HepG2 (cell line): ENCODE measurements at regions not wholly inside any gene's neighbourhood (a gene's known extent, or its start where the extent isn't known, plus 50 kb on each side); places are given as distances from the start of the nearest gene placed in this dataset.

ENCODE experiments used
- ATAC-seq: fragments of 200-7000 bp; cut with Tn5 transposase; 3 replicates; pipeline ENCODE4 v1.9.1; 2020; ENCODE audit warnings: mild to moderate bottlenecking, moderate library complexity
- BruUV-seq: library from RNA; stranded (reverse); fragments of 400-500 nt; replicated peaks from 2 replicates; lab custom pipeline; 2021; lab: Mats Ljungman, UMichigan
- CTCF ChIA-PET: fragments of 300-600 bp; formaldehyde crosslinking; extraction: SDS; loops from one replicate; lab custom pipeline; 2021; ENCODE audit warnings: low total read pairs, inconsistent platforms, low intra/inter-chr PET ratio; lab: Yijun Ruan, JAX
- POLR2A ChIA-PET: fragments of 350-600 bp; sonication (Branson Sonifier 250); formaldehyde crosslinking; loops from one replicate; lab custom pipeline; 2020; ENCODE audit warnings: antibody characterized with exemption, inconsistent platforms; lab: Yijun Ruan, JAX
- DNase-seq: peaks from one replicate; pipeline ENCODE4 v3.0.0-alpha.2; 2015; ENCODE audit warnings: low spot score
- FAIRE-seq: peaks from 3 replicates; lab custom pipeline; 2011; peaks lifted over from hg19 to GRCh38; lab: Jason Lieb, UNC
- H2AFZ ChIP-seq: one replicate; pipeline ENCODE4 v1.6.1; 2011; ENCODE audit warnings: low read length, inconsistent platforms
- H3K27ac ChIP-seq: fragments of 300-600 bp; 3 replicates; pipeline ENCODE4 v1.8.0; 2011; ENCODE audit warnings: mixed run types, mild to moderate bottlenecking, mixed read lengths, low read length, inconsistent platforms; ENCODE audit not compliant: insufficient read depth; ENCODE audit errors: extremely low read length
- H3K27me3 ChIP-seq, 2 experiments: fragments of 200-600 bp in 1 of 2; 2 replicates in 1 of 2; 3 replicates in 1 of 2; pipeline versions ENCODE4 v1.6.0 to v1.8.0; 2011; ENCODE audit warnings: low read length in 2 of 2, mild to moderate bottlenecking in 2 of 2, moderate library complexity in 2 of 2, inconsistent platforms in 1 of 2; ENCODE audit not compliant: insufficient read depth in 2 of 2, control insufficient read depth in 1 of 2
- H3K36me3 ChIP-seq, 2 experiments: fragments of 200-600 bp in 1 of 2; replicated peaks in 1 of 2; 2 replicates in 1 of 2; 3 replicates in 1 of 2; pipeline versions ENCODE4 v1.5.1 to v1.8.0; 2011; ENCODE audit warnings: low read length in 2 of 2, inconsistent platforms in 1 of 2; ENCODE audit not compliant: insufficient read depth in 2 of 2, control insufficient read depth in 1 of 2
- H3K4me1 ChIP-seq: 2 replicates; pipeline ENCODE4 v1.5.1; 2012; ENCODE audit warnings: low read length, inconsistent platforms; ENCODE audit not compliant: insufficient read depth
- H3K4me2 ChIP-seq: 2 replicates; pipeline ENCODE4 v1.6.0; 2011; ENCODE audit warnings: low read depth, low read length, inconsistent platforms
- H3K4me3 ChIP-seq, 3 experiments: fragments of 200-600 bp in 1 of 3; sonication (generic), shearing (Covaris generic) in 1 of 3; replicated peaks in 1 of 3; 2 replicates each; pipeline ENCODE4 v1.5.1; 2011 to 2016; ENCODE audit warnings: low read length in 3 of 3, inconsistent platforms in 2 of 3, low read depth in 2 of 3, mild to moderate bottlenecking in 2 of 3, control low read depth in 1 of 3, mixed read lengths in 1 of 3; ENCODE audit not compliant: insufficient read depth in 1 of 3
- H3K79me2 ChIP-seq: one replicate; pipeline ENCODE4 v1.6.1; 2011; ENCODE audit warnings: low read length, inconsistent platforms; ENCODE audit not compliant: insufficient read depth
- H3K9ac ChIP-seq: 2 replicates; pipeline ENCODE4 v1.6.0; 2011; ENCODE audit warnings: mild to moderate bottlenecking, low read depth, low read length, inconsistent platforms; ENCODE audit not compliant: insufficient read depth
- H3K9me3 ChIP-seq: 2 replicates; pipeline ENCODE4 v1.5.1; 2012; ENCODE audit warnings: mild to moderate bottlenecking, low read length
- H4K20me1 ChIP-seq: 2 replicates; pipeline ENCODE4 v1.6.0; 2011; ENCODE audit warnings: inconsistent platforms, mild to moderate bottlenecking, low read length, moderate library complexity; ENCODE audit not compliant: insufficient read depth
- CAMTA2 ChIP-seq: sonication (generic); formaldehyde crosslinking; IDR thresholded peaks from 2 replicates; pipeline ENCODE4 v1.4.0; 2020; ENCODE audit warnings: mild to moderate bottlenecking, missing genetic modification reagents, borderline replicate concordance
- FOXO4 ChIP-seq: sonication (generic); formaldehyde crosslinking; conservative IDR thresholded peaks from 2 replicates; pipeline ENCODE4 v1.8.1; 2023; ENCODE audit warnings: missing genetic modification reagents
- HIVEP1 ChIP-seq: sonication (generic); formaldehyde crosslinking; IDR thresholded peaks from 2 replicates; pipeline ENCODE4 v1.4.0; 2020; ENCODE audit warnings: mild to moderate bottlenecking, missing genetic modification reagents
- SIX4 ChIP-seq: sonication (generic); formaldehyde crosslinking; IDR thresholded peaks from 2 replicates; pipeline ENCODE4 v1.4.0; 2020; ENCODE audit warnings: missing genetic modification reagents
- SNRNP70 ChIP-seq: fragments of 200-400 bp; formaldehyde crosslinking; IDR thresholded peaks from 2 replicates; pipeline ENCODE4 v1.6.1; 2017; ENCODE audit warnings: mild to moderate bottlenecking, low read depth, low read length, moderate library complexity
- TCF12 ChIP-seq, 2 experiments: fragments of 450-650 bp in 1 of 2; sonication (generic) in 1 of 2; formaldehyde crosslinking in 1 of 2; IDR thresholded peaks; 2 replicates each; pipeline versions ENCODE4 v1.6.1 to v1.8.0; 2017 to 2022; ENCODE audit warnings: antibody characterized with exemption in 1 of 2, mild to moderate bottlenecking in 1 of 2, missing genetic modification reagents in 1 of 2, moderate library complexity in 1 of 2
- U2AF1 ChIP-seq: fragments of 200-400 bp; formaldehyde crosslinking; optimal IDR thresholded peaks from 2 replicates; pipeline ENCODE3; 2017; ENCODE audit warnings: mild to moderate bottlenecking, low read depth, low read length
- ZNF253 ChIP-seq: sonication (generic); formaldehyde crosslinking; IDR thresholded peaks from 2 replicates; pipeline ENCODE4 v1.8.0; 2022; ENCODE audit warnings: mild to moderate bottlenecking, missing genetic modification reagents, borderline replicate concordance
- ZNF343 ChIP-seq: sonication (generic); formaldehyde crosslinking; IDR thresholded peaks from 2 replicates; pipeline ENCODE4 v1.4.0; 2020; ENCODE audit warnings: mild to moderate bottlenecking, missing genetic modification reagents
- WGBS: methylation state at CpG from one replicate; pipeline ENCODE4 v1.1.6; 2017; ENCODE audit warnings: low lambda C conversion rate; 5-methylcytosine and 5-hydroxymethylcytosine counted together
- in situ Hi-C: cut with HindIII; loops from 2 replicates; pipeline ENCODE4 v1.10.0; 2017; ENCODE audit warnings: low pct_unique_long_range_greater_than_20kb; ENCODE audit not compliant: extremely low pct_ligation_motif_present
- intact Hi-C: fragments of 100-400 bp; cut with micrococcal nuclease; formaldehyde crosslinking; loops from one replicate; pipeline ENCODE4 v1.10.0; 2022; ENCODE audit not compliant: unreplicated experiment
- TF ChIP-seq, protein P1 (sequence below): IDR thresholded peaks from 2 replicates; pipeline ENCODE4 v1.6.1; 2016; ENCODE audit warnings: missing compliant biosample characterization, missing genetic modification reagents, borderline replicate concordance
- TF ChIP-seq, protein P2 (sequence below): sonication (generic); formaldehyde crosslinking; IDR thresholded peaks from 2 replicates; pipeline ENCODE4 v1.8.0; 2022; ENCODE audit warnings: missing genetic modification reagents, low read depth, mild to moderate bottlenecking, borderline replicate concordance

DNA sequence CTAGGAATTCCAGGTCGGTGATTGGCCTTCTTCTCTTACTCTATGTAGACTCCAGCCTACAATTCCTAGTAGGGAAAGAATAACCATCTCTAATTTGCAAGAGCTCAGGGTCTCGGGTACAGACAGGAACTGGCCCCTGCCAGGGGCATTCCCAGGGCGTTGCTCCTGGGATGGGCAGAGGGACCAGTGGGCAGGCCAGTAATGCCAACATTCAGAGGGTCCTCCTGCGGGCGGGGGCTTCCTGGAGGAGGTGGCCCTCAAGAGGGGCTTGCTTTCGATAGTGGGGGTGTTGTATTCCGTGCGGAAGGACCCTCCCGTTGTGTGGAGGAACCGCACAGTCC lies 94.3 kb upstream of the PRNP start:
- H3K4me3 ChIP-seq, result peak overlapping the region in 1 of 3 experiments; percentile 69; a peak in 2 of 6 replicates
- in situ Hi-C loops, result loop anchor here (10.0 kb wide), 1 partner anchor 477 kb away; no protein-coding TSS in a partner anchor
- H2AFZ ChIP-seq, result no peak overlapping the region
- DNase-seq, result no peak
- H3K4me1 ChIP-seq, result peaks cover 22% of the 10 kb centered on the region
- no peak overlapping the region for H3K9ac ChIP-seq
- H3K79me2 ChIP-seq, result no peaks in the 10 kb centered on the region
- no peak overlapping the region for H3K27ac ChIP-seq
- peak; percentile 48 for ATAC-seq
- intact Hi-C loops, result loop anchor here (2.0 kb wide), 1 partner anchor 481 kb away; no protein-coding TSS in a partner anchor
- TF ChIP-seq U2AF1 (peak; percentile 43), SNRNP70 (no peak), HIVEP1 (CRISPR knock-in tag) (0 out of 2 replicates have a peak, but pooled peaks have one; percentile 15), ZNF343 (CRISPR knock-in tag) (0 out of 2 replicates have a peak, but pooled peaks have one; percentile 8), TCF12 (IDR thresholded peaks at IDR 0.05) (no peak), TCF12 (CRISPR knock-in tag; IDR thresholded peaks at IDR 0.05) (0 out of 2 replicates have a peak, but pooled peaks have one; percentile 7), SIX4 (CRISPR knock-in tag) (0 out of 2 replicates have a peak, but pooled peaks have one; percentile 6), FOXO4 (CRISPR knock-in tag) (no peak), CAMTA2 (CRISPR knock-in tag) (0 out of 2 replicates have a peak, but pooled peaks have one; percentile 7), ZNF253 (0 out of 2 replicates have a peak, but pooled peaks have one; percentile 26)
- TF ChIP-seq, protein P1, sequence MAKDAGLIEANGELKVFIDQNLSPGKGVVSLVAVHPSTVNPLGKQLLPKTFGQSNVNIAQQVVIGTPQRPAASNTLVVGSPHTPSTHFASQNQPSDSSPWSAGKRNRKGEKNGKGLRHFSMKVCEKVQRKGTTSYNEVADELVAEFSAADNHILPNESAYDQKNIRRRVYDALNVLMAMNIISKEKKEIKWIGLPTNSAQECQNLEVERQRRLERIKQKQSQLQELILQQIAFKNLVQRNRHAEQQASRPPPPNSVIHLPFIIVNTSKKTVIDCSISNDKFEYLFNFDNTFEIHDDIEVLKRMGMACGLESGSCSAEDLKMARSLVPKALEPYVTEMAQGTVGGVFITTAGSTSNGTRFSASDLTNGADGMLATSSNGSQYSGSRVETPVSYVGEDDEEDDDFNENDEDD (CRISPR knock-in tag), result no peak
- TF ChIP-seq, protein P2, sequence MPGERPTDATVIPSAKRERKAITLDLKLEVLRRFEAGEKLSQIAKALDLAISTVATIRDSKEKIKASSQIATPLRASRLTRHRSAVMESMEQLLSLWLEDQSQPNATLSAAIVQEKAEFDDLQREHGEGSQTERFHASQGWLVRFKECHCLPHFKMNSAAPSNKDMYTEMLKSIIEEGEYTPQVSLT (CRISPR knock-in tag), result peak; percentile 35; the same call in 1 of the 2 replicates
- H4K20me1 ChIP-seq, result no peaks in the 10 kb centered on the region
- peaks cover 1 to 22% of the 10 kb centered on the region in 2 experiments; a peak in 2 of 5 replicates for H3K27me3 ChIP-seq
- POLR2A ChIA-PET, result no interaction called here
- WGBS, result 13% methylated on average over 10 of the region's 10 CpGs
- BruUV-seq, result no TSS peak
- H3K4me2 ChIP-seq, result peak overlapping the region; percentile 89
- CTCF ChIA-PET, result interaction anchor here (1.3 to 1.9 kb wide), 3 partner anchors 365 to 483 kb away, joined by 3 to 11 read pairs (median 10); no protein-coding TSS in a partner anchor
- no peaks in the 10 kb centered on the region for H3K36me3 ChIP-seq
- no peak for FAIRE-seq
- no peaks in the 10 kb centered on the region for H3K9me3 ChIP-seq
